CD8-positive, alpha-beta memory T cell (primary cell): ENCODE measurements at regions not wholly inside any gene's neighbourhood (a gene's known extent, or its start where the extent isn't known, plus 50 kb on each side); places are given as distances from the start of the nearest gene placed in this dataset.

Experiments used
- CTCF ChIA-PET: fragments of 350-600 bp; sonication (Branson Sonifier 250); formaldehyde crosslinking; loops from one replicate; lab custom pipeline; 2021; ENCODE audit warnings: antibody characterized with exemption; lab: Charles Lee
- POLR2A ChIA-PET: fragments of 350-600 bp; sonication (Branson Sonifier 250); formaldehyde crosslinking; loops from one replicate; lab custom pipeline; 2021; ENCODE audit warnings: antibody characterized with exemption; lab: Charles Lee
- DNase-seq, 5 donors: peaks; one replicate each; pipeline versions ENCODE4 v3.0.0 to v3.0.0-alpha.2; 2020 to 2022; ENCODE audit warnings: mixed read lengths in 1 of 5
- H3K27ac ChIP-seq: one replicate; pipeline ENCODE4 v1.7.0; 2013; ENCODE audit warnings: low read depth, mild to moderate bottlenecking, low read length, moderate library complexity
- H3K27me3 ChIP-seq: 2 replicates; pipeline ENCODE4 v1.7.0; 2013; ENCODE audit warnings: low read length, mild to moderate bottlenecking; ENCODE audit not compliant: insufficient read depth, poor library complexity, severe bottlenecking
- H3K36me3 ChIP-seq: 2 replicates; pipeline ENCODE4 v1.7.0; 2013; ENCODE audit warnings: mild to moderate bottlenecking, low read length, moderate library complexity; ENCODE audit not compliant: insufficient read depth
- H3K4me1 ChIP-seq: 2 replicates; pipeline ENCODE4 v1.7.0; 2013; ENCODE audit warnings: mild to moderate bottlenecking, low read length, moderate library complexity; ENCODE audit not compliant: insufficient read depth
- H3K4me3 ChIP-seq: 2 replicates; pipeline ENCODE4 v1.7.0; 2013; ENCODE audit warnings: mild to moderate bottlenecking, low read length
- H3K9me3 ChIP-seq: 2 replicates; pipeline ENCODE4 v1.7.0; 2013; ENCODE audit warnings: mild to moderate bottlenecking, low read length
- H3K27ac Mint-ChIP-seq, 8 donors: one replicate each; pipeline ENCODE4 v1.8.0; 2020 to 2021; ENCODE audit warnings: mixed read lengths in 8 of 8, mild to moderate bottlenecking in 6 of 8, inconsistent platforms in 3 of 8, moderate library complexity in 3 of 8
- H3K27me3 Mint-ChIP-seq, 2 donors: one replicate each; pipeline ENCODE4 v1.8.0; 2020 to 2021; ENCODE audit warnings: mixed read lengths in 2 of 2, mild to moderate bottlenecking in 1 of 2, moderate library complexity in 1 of 2
- H3K36me3 Mint-ChIP-seq, 3 donors: one replicate each; pipeline ENCODE4 v1.8.0; 2020 to 2021; ENCODE audit warnings: mixed read lengths in 3 of 3, inconsistent platforms in 1 of 3, mild to moderate bottlenecking in 1 of 3
- H3K4me1 Mint-ChIP-seq, 3 donors: one replicate each; pipeline ENCODE4 v1.8.0; 2020 to 2021; ENCODE audit warnings: mixed read lengths in 3 of 3, inconsistent platforms in 1 of 3, mild to moderate bottlenecking in 1 of 3
- H3K4me3 Mint-ChIP-seq, 7 donors: one replicate each; pipeline ENCODE4 v1.8.0; 2020 to 2021; ENCODE audit warnings: mixed read lengths in 7 of 7, mild to moderate bottlenecking in 6 of 7, moderate library complexity in 4 of 7, inconsistent platforms in 2 of 7
- H3K9me3 Mint-ChIP-seq, 5 donors: one replicate each; pipeline ENCODE4 v1.8.0; 2020 to 2022; ENCODE audit warnings: mixed read lengths in 5 of 5, mild to moderate bottlenecking in 3 of 5, moderate library complexity in 2 of 5, inconsistent platforms in 1 of 5

DNA sequence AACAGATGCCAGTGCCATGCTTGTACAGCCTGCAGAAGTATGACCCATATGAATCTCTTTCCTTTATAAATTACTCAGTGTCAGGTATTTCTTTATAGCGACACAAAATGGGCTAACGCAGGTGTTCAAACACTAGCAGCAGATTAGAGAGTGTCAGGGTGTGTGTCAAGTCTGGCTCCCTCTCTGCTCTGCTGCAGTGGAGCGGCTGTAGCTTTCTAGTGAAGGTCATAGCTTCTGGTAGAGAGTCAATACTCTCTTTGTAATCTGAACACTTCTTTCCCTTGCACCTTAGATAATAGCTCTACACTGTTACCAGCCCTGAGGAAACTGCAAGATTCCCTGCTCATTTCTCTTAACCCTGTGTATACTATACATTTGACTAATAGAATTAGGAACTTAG lies 483.2 kb upstream of the TGFBR2 start:
- no peaks in the 10 kb centered on the region for H3K4me1 ChIP-seq
- no peak overlapping the region for H3K4me3 ChIP-seq
- H3K27me3 Mint-ChIP-seq = no peaks in the 10 kb centered on the region
- no peaks in the 10 kb centered on the region for H3K36me3 Mint-ChIP-seq
- peaks cover 0 to 6% (median 0%) of the 10 kb centered on the region in 5 donors for H3K9me3 Mint-ChIP-seq
- H3K4me3 Mint-ChIP-seq = no peak overlapping the region
- no peaks in the 10 kb centered on the region for H3K27me3 ChIP-seq
- no peak for DNase-seq
- H3K4me1 Mint-ChIP-seq = no peaks in the 10 kb centered on the region
- POLR2A ChIA-PET = no interaction called here
- H3K9me3 ChIP-seq = no peaks in the 10 kb centered on the region
- no peak overlapping the region for H3K27ac ChIP-seq
- H3K36me3 ChIP-seq = no peaks in the 10 kb centered on the region
- H3K27ac Mint-ChIP-seq = no peak overlapping the region
- CTCF ChIA-PET = no interaction called here

DNA sequence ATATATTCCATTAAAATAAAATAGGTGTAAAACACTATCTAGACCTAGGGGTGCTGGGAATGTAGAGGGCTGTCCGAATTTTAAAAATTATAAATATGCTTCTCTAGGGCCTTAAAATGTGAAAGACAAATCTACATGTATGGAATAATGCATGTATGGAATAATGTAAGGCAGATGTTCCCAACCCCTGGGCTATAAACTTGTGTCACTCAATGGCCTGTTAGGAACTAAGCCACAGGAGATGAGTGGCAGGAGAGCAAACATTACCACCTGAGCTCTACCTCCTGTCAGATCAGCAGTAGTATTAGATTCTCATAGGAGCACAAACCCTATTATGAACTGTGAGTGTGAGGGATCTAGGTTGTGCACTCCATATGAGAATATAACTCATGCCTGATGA lies 482.6 kb upstream of the TGFBR2 start:
- DNase-seq = no peak
- H3K36me3 ChIP-seq = no peaks in the 10 kb centered on the region
- Mint-ChIP-seq H3K27me3 (no peaks in the 10 kb centered on the region), H3K4me3 (no peak overlapping the region), H3K4me1 (no peaks in the 10 kb centered on the region), H3K9me3 (peaks cover 0 to 6% (median 0%) of the 10 kb centered on the region in 5 donors), H3K36me3 (no peaks in the 10 kb centered on the region), H3K27ac (no peak overlapping the region)
- CTCF ChIA-PET = no interaction called here
- H3K4me3 ChIP-seq = no peak overlapping the region
- H3K27ac ChIP-seq = no peak overlapping the region
- POLR2A ChIA-PET = no interaction called here
- no peaks in the 10 kb centered on the region for H3K27me3 ChIP-seq
- no peaks in the 10 kb centered on the region for H3K9me3 ChIP-seq
- H3K4me1 ChIP-seq = no peaks in the 10 kb centered on the region

DNA sequence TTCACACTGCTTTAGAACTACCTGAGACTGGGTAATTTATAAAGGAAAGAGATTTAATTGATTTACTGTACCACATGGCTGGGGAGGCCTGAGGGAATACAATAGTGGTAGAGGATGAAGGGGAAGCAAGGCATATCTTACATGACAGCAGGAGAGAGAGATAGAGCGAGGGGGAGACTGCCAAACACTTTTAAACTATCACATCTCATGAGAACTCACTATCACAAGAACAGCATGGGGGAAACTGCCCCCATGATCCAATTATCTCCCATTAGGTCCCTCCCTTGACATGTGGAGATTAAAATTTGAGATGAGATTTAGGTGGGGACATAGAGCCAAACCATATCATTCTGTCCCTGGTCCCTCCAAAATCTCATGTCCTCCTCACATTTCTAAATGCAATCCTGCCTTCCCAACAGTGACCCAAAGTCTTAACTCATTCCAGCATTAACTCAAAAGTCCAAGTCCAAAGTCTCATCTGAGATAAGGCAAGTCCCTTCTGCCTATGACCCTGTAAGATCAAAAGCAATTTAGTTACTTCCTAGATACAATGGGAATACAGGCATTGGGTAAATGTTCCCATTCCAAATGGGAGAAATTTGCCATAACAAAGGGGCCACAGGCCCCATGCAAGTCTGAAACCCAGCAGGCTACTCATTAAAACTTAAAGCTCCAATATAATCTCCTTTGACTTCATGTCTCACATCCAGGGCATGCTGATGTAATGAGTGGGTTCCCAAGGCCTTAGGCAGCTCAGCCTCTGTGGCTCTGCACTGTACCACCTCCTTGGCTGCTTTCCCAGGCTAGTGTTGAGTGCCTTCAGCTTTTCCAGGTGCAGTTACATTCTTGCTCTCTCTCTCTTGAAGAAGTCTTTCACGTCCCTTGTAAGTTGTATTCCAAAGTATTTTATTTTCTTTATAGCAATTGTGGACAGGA lies 481.7 kb upstream of the TGFBR2 start:
- no peaks in the 10 kb centered on the region for H3K36me3 ChIP-seq
- ChIA-PET POLR2A (no interaction called here), CTCF (no interaction called here)
- H3K27me3 Mint-ChIP-seq = no peaks in the 10 kb centered on the region
- no peak overlapping the region for H3K27ac Mint-ChIP-seq
- H3K4me3 ChIP-seq = no peak overlapping the region
- H3K27ac ChIP-seq = no peak overlapping the region
- H3K4me3 Mint-ChIP-seq = no peak overlapping the region
- no peaks in the 10 kb centered on the region for H3K9me3 ChIP-seq
- H3K27me3 ChIP-seq = no peaks in the 10 kb centered on the region
- no peaks in the 10 kb centered on the region for H3K36me3 Mint-ChIP-seq
- no peaks in the 10 kb centered on the region for H3K4me1 ChIP-seq
- no peaks in the 10 kb centered on the region for H3K4me1 Mint-ChIP-seq
- peaks cover 0 to 6% (median 0%) of the 10 kb centered on the region in 5 donors for H3K9me3 Mint-ChIP-seq
- no peak for DNase-seq

DNA sequence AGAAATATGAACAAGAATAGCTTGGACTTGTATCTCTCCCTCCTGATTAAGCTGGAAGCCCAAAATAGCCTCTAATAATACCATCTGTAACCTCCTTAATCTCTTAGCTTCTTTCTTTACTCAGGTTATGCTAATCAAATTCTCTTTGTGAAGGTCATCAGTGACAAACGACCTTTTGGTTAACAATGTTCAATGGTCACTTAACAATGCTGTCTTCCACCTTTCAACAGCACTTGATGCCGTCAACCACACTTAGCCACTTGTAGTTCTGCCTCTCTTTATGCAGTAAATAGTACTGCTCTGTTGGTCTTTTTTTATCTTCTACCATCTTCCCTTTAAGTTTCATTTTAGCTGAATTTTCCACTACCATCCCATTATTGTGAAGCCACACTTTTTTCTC lies 476.6 kb upstream of the TGFBR2 start:
- no peaks in the 10 kb centered on the region for H3K27me3 ChIP-seq
- no peaks in the 10 kb centered on the region for H3K4me1 ChIP-seq
- H3K36me3 ChIP-seq = no peaks in the 10 kb centered on the region
- Mint-ChIP-seq H3K27me3 (peaks cover 0 to 10% of the 10 kb centered on the region in 2 donors), H3K9me3 (peaks cover 0 to 6% (median 0%) of the 10 kb centered on the region in 5 donors), H3K4me1 (no peaks in the 10 kb centered on the region), H3K36me3 (no peaks in the 10 kb centered on the region), H3K4me3 (no peak overlapping the region), H3K27ac (no peak overlapping the region)
- no peaks in the 10 kb centered on the region for H3K9me3 ChIP-seq
- DNase-seq = no peak
- H3K27ac ChIP-seq = no peak overlapping the region
- ChIA-PET POLR2A (no interaction called here), CTCF (interaction anchor here (0.6 kb wide), 1 partner anchor 462 kb away, joined by 3 read pairs; no protein-coding TSS in a partner anchor)
- no peak overlapping the region for H3K4me3 ChIP-seq

DNA sequence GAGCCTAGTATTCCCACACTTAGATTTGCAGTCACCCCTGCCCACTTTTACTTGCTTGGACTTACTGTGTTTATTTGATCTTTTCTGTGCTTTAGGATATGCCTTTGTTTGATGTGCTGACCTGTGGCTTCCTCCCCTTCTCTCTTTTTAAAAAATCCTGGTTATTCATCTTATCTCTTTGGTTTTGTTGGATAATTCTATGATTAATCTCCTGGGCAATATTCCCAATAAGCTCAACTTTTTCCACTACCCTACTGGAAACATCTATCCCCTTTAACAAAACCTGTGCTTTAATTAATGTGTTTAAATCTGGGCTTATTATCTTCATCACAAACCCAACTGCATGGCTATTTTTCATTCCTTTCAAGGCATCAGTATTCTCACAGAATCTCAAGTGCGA lies 476.0 kb upstream of the TGFBR2 start:
- no peaks in the 10 kb centered on the region for H3K4me1 ChIP-seq
- Mint-ChIP-seq H3K4me3 (no peak overlapping the region), H3K9me3 (peaks cover 0 to 6% (median 0%) of the 10 kb centered on the region in 5 donors), H3K27ac (no peak overlapping the region), H3K27me3 (peaks cover 3 to 10% of the 10 kb centered on the region in 2 donors), H3K36me3 (no peaks in the 10 kb centered on the region), H3K4me1 (no peaks in the 10 kb centered on the region)
- no peaks in the 10 kb centered on the region for H3K9me3 ChIP-seq
- H3K36me3 ChIP-seq = no peaks in the 10 kb centered on the region
- H3K4me3 ChIP-seq = no peak overlapping the region
- CTCF ChIA-PET = no interaction called here
- no peak overlapping the region for H3K27ac ChIP-seq
- DNase-seq = no peak
- no peaks in the 10 kb centered on the region for H3K27me3 ChIP-seq
- POLR2A ChIA-PET = no interaction called here

DNA sequence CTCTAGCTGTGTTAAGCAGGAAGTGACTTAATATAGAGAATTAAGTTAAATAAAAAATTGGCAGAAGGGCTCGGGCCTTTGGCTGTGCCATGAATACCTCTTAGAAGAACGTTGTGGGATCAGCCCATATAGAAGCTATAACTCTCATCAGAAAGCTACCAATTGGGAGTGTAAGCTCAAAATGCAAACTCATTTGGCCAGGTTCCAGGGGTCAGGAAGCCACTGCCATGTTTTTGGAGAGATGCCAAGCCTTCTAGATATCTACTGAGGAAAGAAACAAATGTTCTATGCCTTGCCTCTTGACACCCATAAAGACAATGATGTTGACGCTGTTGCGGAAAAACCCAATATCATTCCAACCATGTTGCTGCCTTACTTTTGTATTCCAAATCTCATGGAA lies 475.2 kb upstream of the TGFBR2 start:
- CTCF ChIA-PET = no interaction called here

DNA sequence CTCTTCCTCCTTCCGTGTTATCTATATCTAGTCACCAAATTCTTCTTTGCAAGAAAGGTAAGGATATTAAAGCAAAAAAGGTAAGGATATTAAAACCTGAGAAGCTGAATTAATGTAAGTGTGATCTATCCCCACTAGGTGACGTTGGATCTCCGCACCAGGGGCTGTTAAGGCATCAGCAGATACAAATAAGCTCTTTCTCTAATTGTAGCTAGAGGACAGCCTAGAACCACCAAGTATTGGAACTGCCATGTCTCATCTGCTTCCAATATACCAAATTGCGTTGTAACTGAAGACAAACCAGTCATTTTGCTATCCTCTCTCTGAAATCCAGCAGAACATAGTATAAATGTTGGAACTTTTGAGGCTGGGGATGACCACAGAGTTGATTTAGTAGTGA lies 471.2 kb upstream of the TGFBR2 start:
- Histone ChIP-seq H3K9me3 (no peaks in the 10 kb centered on the region), H3K4me1 (no peaks in the 10 kb centered on the region), H3K4me3 (no peak overlapping the region), H3K36me3 (no peaks in the 10 kb centered on the region), H3K27me3 (no peaks in the 10 kb centered on the region), H3K27ac (no peak overlapping the region)
- ChIA-PET CTCF (interaction anchor here (1.1 kb wide), 1 partner anchor 11 kb away, joined by 3 read pairs; no protein-coding TSS in a partner anchor), POLR2A (no interaction called here)
- Mint-ChIP-seq H3K27ac (no peak overlapping the region), H3K4me3 (no peak overlapping the region), H3K36me3 (peaks cover 0 to 5% (median 0%) of the 10 kb centered on the region in 3 donors), H3K4me1 (no peaks in the 10 kb centered on the region), H3K9me3 (peaks cover 0 to 8% (median 3%) of the 10 kb centered on the region in 5 donors), H3K27me3 (peaks cover 3 to 10% of the 10 kb centered on the region in 2 donors)
- DNase-seq = no peak

More for the DNA sequence above, 475.2 kb upstream of the TGFBR2 start:
- Mint-ChIP-seq H3K9me3 (peaks cover 0 to 6% (median 3%) of the 10 kb centered on the region in 5 donors), H3K4me1 (no peaks in the 10 kb centered on the region), H3K4me3 (no peak overlapping the region), H3K36me3 (peaks cover 0 to 4% (median 0%) of the 10 kb centered on the region in 3 donors), H3K27me3 (peaks cover 3 to 10% of the 10 kb centered on the region in 2 donors), H3K27ac (no peak overlapping the region)
- Histone ChIP-seq H3K27ac (no peak overlapping the region), H3K9me3 (no peaks in the 10 kb centered on the region), H3K4me1 (no peaks in the 10 kb centered on the region), H3K36me3 (no peaks in the 10 kb centered on the region), H3K4me3 (no peak overlapping the region), H3K27me3 (no peaks in the 10 kb centered on the region)
- POLR2A ChIA-PET = no interaction called here
- no peak for DNase-seq

DNA sequence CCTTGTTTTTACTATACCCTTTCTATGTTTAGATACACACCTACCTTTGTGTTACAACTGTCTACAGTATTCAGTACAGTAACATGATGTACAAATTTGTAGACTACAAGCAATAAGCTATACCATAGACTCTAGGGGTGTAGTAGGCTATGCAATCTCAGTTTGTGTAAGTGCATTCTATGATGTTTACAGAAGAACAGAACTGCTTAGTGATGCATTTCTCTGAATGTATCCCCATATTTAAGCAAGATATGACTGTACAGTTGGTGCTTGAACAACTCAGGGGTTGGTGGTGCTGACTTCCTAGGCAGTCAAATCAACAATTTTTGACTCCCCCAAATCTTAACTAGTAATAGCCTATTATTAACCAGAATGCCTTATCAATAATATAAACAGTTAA lies 467.1 kb upstream of the TGFBR2 start:
- ChIA-PET CTCF (no interaction called here), POLR2A (no interaction called here)
- H3K27ac Mint-ChIP-seq = no peak overlapping the region
- no peaks in the 10 kb centered on the region for H3K4me1 ChIP-seq
- H3K4me3 ChIP-seq = no peak overlapping the region
- H3K36me3 ChIP-seq = no peaks in the 10 kb centered on the region
- no peak overlapping the region for H3K27ac ChIP-seq
- H3K36me3 Mint-ChIP-seq = peaks cover 0 to 5% (median 2%) of the 10 kb centered on the region in 3 donors
- DNase-seq = no peak
- H3K4me3 Mint-ChIP-seq = no peak overlapping the region
- H3K27me3 Mint-ChIP-seq = peaks cover 3 to 5% of the 10 kb centered on the region in 2 donors
- no peaks in the 10 kb centered on the region for H3K4me1 Mint-ChIP-seq
- no peaks in the 10 kb centered on the region for H3K9me3 ChIP-seq
- peaks cover 0 to 8% (median 3%) of the 10 kb centered on the region in 5 donors for H3K9me3 Mint-ChIP-seq
- no peaks in the 10 kb centered on the region for H3K27me3 ChIP-seq
